ENCODE measurements at regions not wholly inside any gene's neighbourhood (a gene's known extent, or its start where the extent isn't known, plus 50 kb on each side); places are given as distances from the start of the nearest gene placed in this dataset.

GRCh38 chr10:57807906-57808305, 459.8 kb downstream of the IPMK start:
- TF ChIP-seq CTCF (IDR thresholded peaks at IDR 0.05) (no peak), EP300 (IDR thresholded peaks at IDR 0.05) (no peak), POLR2A (IDR thresholded peaks at IDR 0.05) (no peak)

Data from tibial nerve (tissue), 4 donors.